Activated CD4-positive, alpha-beta memory T cell treated with anti-CD3 and anti-CD28 coated beads, Interleukin-2, amount 10 ng/mL, durations not matched to agents 7 days and 5 days (primary cell): ENCODE measurements at regions not wholly inside any gene's neighbourhood (a gene's known extent, or its start where the extent isn't known, plus 50 kb on each side); places are given as distances from the start of the nearest gene placed in this dataset.
"Not testable (repeated sequence)": the region's sequence is repeated elsewhere in the genome, so short reads cannot be mapped to it uniquely, and the experiment has no call there.

ENCODE experiments used
- CTCF ChIA-PET: fragments of 350-600 bp; sonication (Branson Sonifier 250); formaldehyde crosslinking; loops from one replicate; lab custom pipeline; 2021; ENCODE audit warnings: antibody characterized with exemption, inconsistent platforms; lab: Charles Lee
- POLR2A ChIA-PET: fragments of 350-600 bp; sonication (Branson Sonifier 250); formaldehyde crosslinking; loops from one replicate; lab custom pipeline; 2021; ENCODE audit warnings: antibody characterized with exemption; lab: Charles Lee
- DNase-seq: peaks from one replicate; pipeline ENCODE4 v3.0.0-alpha.2; 2020
- H3K27ac Mint-ChIP-seq: one replicate; pipeline ENCODE4 v1.8.0; 2021; ENCODE audit warnings: mild to moderate bottlenecking, mixed read lengths
- H3K27me3 Mint-ChIP-seq: one replicate; pipeline ENCODE4 v1.8.0; 2021; ENCODE audit warnings: mixed read lengths
- H3K36me3 Mint-ChIP-seq: one replicate; pipeline ENCODE4 v1.8.0; 2021; ENCODE audit warnings: low read depth, mixed read lengths
- H3K4me1 Mint-ChIP-seq: one replicate; pipeline ENCODE4 v1.8.0; 2021; ENCODE audit warnings: mixed read lengths
- H3K4me3 Mint-ChIP-seq: one replicate; pipeline ENCODE4 v1.8.0; 2021; ENCODE audit warnings: mild to moderate bottlenecking, mixed read lengths
- H3K9me3 Mint-ChIP-seq: one replicate; pipeline ENCODE4 v1.8.0; 2021; ENCODE audit warnings: mixed read lengths

DNA sequence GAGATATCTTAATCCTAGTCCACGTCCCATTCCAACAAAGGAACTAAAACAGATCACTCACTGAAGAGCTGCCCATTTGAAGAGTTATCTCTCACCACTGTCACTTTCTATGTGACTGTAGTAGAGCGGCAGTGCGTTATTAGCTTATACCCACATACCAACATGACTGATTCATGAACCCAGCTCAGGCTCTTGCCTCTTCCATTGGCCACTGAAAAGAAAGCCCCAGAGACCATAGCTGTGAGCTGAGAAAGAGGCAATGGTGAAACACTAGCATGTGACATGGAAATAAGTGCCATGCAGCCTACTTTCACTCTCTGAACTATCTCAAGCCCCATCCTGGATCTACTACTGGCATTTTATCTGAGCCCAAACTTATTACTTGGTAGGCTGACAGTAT, 151.7 kb upstream of the MOCS2 start:
- POLR2A ChIA-PET, result no interaction called here
- DNase-seq, result no peak
- CTCF ChIA-PET, result no interaction called here
- Mint-ChIP-seq H3K27me3 (peaks cover 16% of the 10 kb centered on the region), H3K9me3 (peaks cover 2% of the 10 kb centered on the region), H3K4me3 (no peak overlapping the region), H3K36me3 (no peaks in the 10 kb centered on the region), H3K4me1 (no peaks in the 10 kb centered on the region), H3K27ac (no peak overlapping the region)

DNA sequence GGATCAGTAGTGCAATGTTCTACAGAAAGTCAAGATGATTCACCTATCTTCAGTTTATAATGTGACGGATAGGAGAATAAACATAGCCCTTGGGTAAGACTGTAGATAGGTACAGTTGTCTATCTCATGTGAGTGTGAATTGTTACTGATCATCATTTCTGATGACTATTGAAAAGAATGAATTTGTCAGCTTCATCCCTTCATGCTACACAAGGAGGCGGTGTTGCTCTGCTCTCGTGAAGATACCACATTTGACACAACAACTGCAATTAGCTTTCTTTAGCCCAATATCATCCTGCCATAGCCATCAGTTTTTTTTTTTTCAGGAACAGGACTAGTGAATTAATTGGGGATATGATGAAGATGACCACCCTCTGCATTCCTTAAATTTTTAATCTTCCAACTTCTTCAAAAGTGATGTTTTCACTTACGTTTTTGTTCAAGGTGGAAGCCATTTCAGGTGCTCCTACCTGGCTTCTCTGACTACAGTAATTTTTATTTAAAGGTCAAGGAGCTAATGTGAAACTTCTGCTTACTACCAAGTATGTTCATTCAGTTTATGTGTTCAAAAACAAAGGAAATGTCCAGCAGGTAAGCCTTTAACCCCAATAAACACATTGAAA, 152.9 kb upstream of the MOCS2 start:
- no peaks in the 10 kb centered on the region for H3K36me3 Mint-ChIP-seq
- DNase-seq, result no peak
- H3K4me1 Mint-ChIP-seq, result no peaks in the 10 kb centered on the region
- ChIA-PET POLR2A (no interaction called here), CTCF (interaction anchor here (0.7 kb wide), 2 partner anchors 966 to 1455 kb away, joined by 3 read pairs; no protein-coding TSS in a partner anchor)
- peaks cover 13% of the 10 kb centered on the region for H3K27me3 Mint-ChIP-seq
- H3K9me3 Mint-ChIP-seq, result peaks cover 2% of the 10 kb centered on the region
- no peak overlapping the region for H3K4me3 Mint-ChIP-seq
- H3K27ac Mint-ChIP-seq, result no peak overlapping the region

DNA sequence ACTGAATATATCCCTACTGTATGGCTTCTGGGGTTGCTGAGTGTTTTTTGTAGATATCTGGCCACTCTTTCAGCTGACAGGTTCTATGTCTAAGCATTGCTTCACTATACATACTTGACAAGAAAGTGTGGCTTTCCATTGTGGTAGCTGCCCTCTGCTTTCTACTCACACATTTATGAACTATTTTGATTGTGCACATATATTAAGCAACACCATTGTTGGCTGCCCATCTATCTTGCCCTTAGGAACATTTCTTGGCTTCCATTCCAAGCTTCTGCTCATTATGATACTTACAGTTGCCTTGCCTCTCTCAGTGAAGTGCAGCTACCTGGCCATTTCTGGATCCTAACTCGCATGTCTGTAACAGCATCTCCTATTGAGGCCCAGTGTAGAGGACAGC, 153.6 kb upstream of the MOCS2 start:
- H3K36me3 Mint-ChIP-seq, result no peaks in the 10 kb centered on the region
- POLR2A ChIA-PET, result no interaction called here
- no peak overlapping the region for H3K4me3 Mint-ChIP-seq
- peaks cover 2% of the 10 kb centered on the region for H3K9me3 Mint-ChIP-seq
- H3K4me1 Mint-ChIP-seq, result no peaks in the 10 kb centered on the region
- CTCF ChIA-PET, result no interaction called here
- H3K27ac Mint-ChIP-seq, result no peak overlapping the region
- H3K27me3 Mint-ChIP-seq, result peaks cover 8% of the 10 kb centered on the region
- DNase-seq, result no peak

DNA sequence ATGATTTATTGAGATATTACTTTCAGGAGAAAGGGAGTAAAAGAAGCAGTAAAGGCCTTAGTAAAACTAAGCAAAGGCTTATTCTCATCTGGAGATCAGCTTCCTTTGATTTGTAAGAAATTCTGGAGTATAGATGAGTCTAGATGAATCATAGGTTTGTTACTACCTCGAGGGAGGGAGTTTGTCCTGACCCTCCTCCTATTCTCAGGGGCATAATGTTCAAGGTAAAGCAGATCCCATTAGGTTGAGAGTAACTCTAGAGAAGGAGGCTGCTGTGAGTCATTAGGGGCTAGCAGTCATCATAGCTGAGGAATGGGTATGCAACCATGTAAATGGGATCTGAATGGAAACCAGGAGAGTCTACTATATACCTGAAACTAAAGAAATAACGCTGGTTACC, 155.5 kb upstream of the MOCS2 start:
- H3K4me1 Mint-ChIP-seq, result no peaks in the 10 kb centered on the region
- no peak overlapping the region for H3K4me3 Mint-ChIP-seq

DNA sequence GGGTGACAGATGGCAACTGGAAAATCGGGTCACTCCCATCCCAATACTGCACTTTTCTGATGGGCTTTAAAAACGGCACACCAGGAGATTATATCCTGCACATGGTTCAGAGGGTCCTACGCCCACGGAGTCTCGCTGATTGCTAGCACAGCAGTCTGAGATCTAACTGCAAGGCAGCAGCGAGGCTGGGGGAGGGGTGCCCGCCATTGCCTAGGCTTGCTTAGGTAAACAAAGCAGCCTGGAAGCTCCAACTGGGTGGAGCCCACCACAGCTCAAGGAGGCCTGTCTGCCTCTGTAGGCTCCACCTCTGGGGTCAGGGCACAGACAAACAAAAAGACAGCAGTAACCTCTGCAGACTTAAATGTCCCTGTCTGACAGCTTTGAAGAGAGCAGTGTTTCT, 158.7 kb upstream of the MOCS2 start:
- DNase-seq, H3K27me3 Mint-ChIP-seq, H3K4me1 Mint-ChIP-seq, H3K9me3 Mint-ChIP-seq, CTCF ChIA-PET, H3K4me3 Mint-ChIP-seq, POLR2A ChIA-PET, H3K27ac Mint-ChIP-seq, H3K36me3 Mint-ChIP-seq: not testable (repeated sequence)

More for the DNA sequence above, 155.5 kb upstream of the MOCS2 start:
- DNase-seq, result no peak
- H3K27ac Mint-ChIP-seq, result no peak overlapping the region
- peaks cover 2% of the 10 kb centered on the region for H3K9me3 Mint-ChIP-seq
- POLR2A ChIA-PET, result no interaction called here
- CTCF ChIA-PET, result no interaction called here
- peaks cover 7% of the 10 kb centered on the region for H3K27me3 Mint-ChIP-seq
- H3K36me3 Mint-ChIP-seq, result no peaks in the 10 kb centered on the region

DNA sequence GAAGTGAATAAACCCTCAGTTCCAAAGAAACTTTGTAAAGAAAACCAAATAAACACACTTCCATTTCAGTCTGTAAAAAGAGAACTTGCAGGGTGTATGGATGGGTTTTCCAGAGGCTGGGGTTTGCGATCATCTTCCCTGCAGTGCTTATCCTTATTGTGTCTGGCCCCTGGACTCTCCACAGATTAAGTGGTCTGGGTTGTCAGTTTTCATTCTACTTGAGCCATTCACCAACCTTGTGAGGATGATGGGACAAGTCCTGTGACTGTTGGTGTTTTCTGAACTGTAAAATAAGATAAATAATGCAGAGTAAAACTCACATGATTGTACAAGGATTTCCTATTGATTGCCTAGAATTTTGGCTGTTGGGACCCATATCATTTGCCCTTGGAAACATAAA, 166.1 kb upstream of the MOCS2 start:
- H3K4me3 Mint-ChIP-seq, result no peak overlapping the region
- POLR2A ChIA-PET, result no interaction called here

DNA sequence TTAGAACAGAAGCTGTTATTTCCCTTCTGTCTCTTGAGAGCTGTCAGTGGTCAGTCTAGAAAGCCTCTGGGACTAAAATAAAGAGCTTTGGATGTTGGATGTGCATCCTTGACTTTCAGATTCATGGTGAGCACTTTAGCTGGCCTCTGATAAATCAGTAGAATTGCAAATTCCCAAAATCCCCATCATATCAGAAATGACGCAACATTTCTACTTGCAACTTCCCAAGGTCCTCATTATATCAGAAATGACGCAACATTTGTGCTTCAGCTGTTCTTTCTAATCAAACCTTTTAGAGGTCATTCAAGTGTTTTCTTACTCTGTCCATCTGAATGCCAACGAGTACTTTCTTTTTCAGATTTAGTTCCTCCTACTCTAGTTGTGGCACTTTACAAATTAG, 167.3 kb upstream of the MOCS2 start:
- POLR2A ChIA-PET, result no interaction called here
- no peak overlapping the region for H3K4me3 Mint-ChIP-seq
- CTCF ChIA-PET, result no interaction called here

More for the DNA sequence above, 166.1 kb upstream of the MOCS2 start:
- no peaks in the 10 kb centered on the region for H3K4me1 Mint-ChIP-seq
- no peaks in the 10 kb centered on the region for H3K36me3 Mint-ChIP-seq
- no peaks in the 10 kb centered on the region for H3K9me3 Mint-ChIP-seq
- DNase-seq, result no peak
- peaks cover 2% of the 10 kb centered on the region for H3K27me3 Mint-ChIP-seq
- H3K27ac Mint-ChIP-seq, result no peak overlapping the region
- CTCF ChIA-PET, result no interaction called here

DNA sequence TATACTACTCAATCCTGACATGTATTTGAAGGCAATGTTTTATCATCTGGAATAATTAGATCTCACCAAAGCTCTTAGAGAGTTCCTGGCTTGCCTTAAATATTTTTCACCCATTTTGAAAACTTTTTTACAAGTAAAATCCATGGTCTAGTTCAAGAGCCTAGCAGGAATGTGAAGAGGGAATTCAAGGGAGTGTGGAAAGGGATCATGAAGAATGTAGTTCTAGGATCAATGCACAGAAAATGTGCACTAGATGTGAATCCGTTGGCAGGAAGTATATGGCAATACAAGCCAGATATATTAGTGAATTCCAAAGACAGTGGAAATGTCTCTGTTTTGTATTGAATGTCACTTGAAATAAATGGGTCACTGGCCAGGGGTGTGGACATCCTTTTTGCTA, 167.9 kb upstream of the MOCS2 start:
- H3K4me3 Mint-ChIP-seq, result no peak overlapping the region
- H3K9me3 Mint-ChIP-seq, result no peaks in the 10 kb centered on the region
- no peak for DNase-seq
- ChIA-PET POLR2A (no interaction called here), CTCF (no interaction called here)
- H3K4me1 Mint-ChIP-seq, result no peaks in the 10 kb centered on the region
- peaks cover 2% of the 10 kb centered on the region for H3K27me3 Mint-ChIP-seq
- H3K36me3 Mint-ChIP-seq, result no peaks in the 10 kb centered on the region
- no peak overlapping the region for H3K27ac Mint-ChIP-seq

More for the DNA sequence above, 167.3 kb upstream of the MOCS2 start:
- DNase-seq, result no peak
- H3K27ac Mint-ChIP-seq, result no peak overlapping the region
- H3K36me3 Mint-ChIP-seq, result no peaks in the 10 kb centered on the region
- H3K27me3 Mint-ChIP-seq, result peaks cover 2% of the 10 kb centered on the region
- no peaks in the 10 kb centered on the region for H3K4me1 Mint-ChIP-seq
- no peaks in the 10 kb centered on the region for H3K9me3 Mint-ChIP-seq

DNA sequence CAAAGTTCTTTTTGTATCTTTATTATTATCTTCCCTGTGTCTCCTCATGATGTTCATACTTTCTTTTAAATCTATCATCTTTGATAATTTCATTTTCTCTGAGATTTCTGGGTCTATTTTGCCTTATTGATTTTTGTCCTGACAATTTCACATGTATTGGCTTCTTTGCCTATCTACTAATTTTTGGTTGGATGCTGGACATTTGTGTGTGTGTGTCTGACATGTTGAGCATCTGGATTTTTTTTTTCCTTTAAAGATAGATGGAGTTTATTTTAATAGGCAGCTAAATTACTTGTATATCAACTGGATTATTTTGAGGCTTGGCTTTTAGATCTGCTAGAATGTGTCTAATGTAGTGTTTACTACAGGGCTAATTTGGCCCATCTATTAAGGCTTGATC, 178.0 kb upstream of the MOCS2 start:
- Mint-ChIP-seq H3K27ac (no peak overlapping the region), H3K9me3 (peaks cover 6% of the 10 kb centered on the region)

DNA sequence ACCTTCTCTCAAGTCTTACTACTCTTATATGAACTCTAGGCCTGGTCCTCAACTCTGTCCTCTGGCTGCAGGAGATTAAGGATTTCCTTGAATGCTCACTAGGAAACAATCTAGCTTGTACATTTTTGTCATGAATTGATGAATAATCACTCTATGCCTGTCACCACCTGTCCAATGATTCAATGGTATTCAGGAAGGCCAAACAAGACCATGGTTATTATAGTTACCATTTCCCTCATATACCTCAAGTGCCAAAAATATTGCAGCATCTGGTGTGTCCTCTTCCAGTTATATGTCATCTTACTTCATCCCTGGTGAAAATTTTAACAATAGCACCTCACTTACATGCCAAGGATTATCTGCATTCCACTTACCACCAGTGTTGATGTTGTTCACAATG, 179.0 kb upstream of the MOCS2 start:
- no peak for DNase-seq
- H3K36me3 Mint-ChIP-seq, result no peaks in the 10 kb centered on the region
- no peak overlapping the region for H3K27ac Mint-ChIP-seq
- no peaks in the 10 kb centered on the region for H3K27me3 Mint-ChIP-seq
- H3K4me1 Mint-ChIP-seq, result no peaks in the 10 kb centered on the region
- peaks cover 6% of the 10 kb centered on the region for H3K9me3 Mint-ChIP-seq
- ChIA-PET CTCF (no interaction called here), POLR2A (no interaction called here)
- no peak overlapping the region for H3K4me3 Mint-ChIP-seq

More for the DNA sequence above, 178.0 kb upstream of the MOCS2 start:
- no peaks in the 10 kb centered on the region for H3K27me3 Mint-ChIP-seq
- POLR2A ChIA-PET, result no interaction called here
- DNase-seq, result no peak
- CTCF ChIA-PET, result no interaction called here
- no peaks in the 10 kb centered on the region for H3K4me1 Mint-ChIP-seq
- H3K4me3 Mint-ChIP-seq, result no peak overlapping the region
- H3K36me3 Mint-ChIP-seq, result no peaks in the 10 kb centered on the region

DNA sequence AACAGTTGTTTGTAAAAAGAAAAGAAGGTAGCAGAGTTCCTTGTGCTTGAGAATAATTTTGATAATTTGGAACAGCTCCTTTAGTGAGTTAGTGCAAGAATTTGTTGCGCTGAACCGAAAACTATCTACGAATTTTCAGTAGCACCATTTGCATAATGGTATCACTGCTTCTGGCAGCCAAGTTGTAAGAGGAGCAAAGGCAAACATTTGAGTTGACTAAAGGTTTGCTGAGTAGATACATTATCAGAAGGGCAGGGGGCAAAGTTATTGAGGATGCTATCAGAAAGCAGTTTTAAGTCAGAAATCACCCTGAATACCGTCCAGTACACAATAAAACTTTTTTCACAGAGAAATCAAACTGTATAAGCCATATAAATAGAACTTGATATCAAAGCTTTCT, 181.5 kb upstream of the MOCS2 start:
- ChIA-PET CTCF (no interaction called here), POLR2A (no interaction called here)
- Mint-ChIP-seq H3K36me3 (no peaks in the 10 kb centered on the region), H3K27me3 (no peaks in the 10 kb centered on the region), H3K27ac (no peak overlapping the region), H3K4me1 (no peaks in the 10 kb centered on the region), H3K4me3 (no peak overlapping the region), H3K9me3 (peaks cover 6% of the 10 kb centered on the region)
- no peak for DNase-seq

DNA sequence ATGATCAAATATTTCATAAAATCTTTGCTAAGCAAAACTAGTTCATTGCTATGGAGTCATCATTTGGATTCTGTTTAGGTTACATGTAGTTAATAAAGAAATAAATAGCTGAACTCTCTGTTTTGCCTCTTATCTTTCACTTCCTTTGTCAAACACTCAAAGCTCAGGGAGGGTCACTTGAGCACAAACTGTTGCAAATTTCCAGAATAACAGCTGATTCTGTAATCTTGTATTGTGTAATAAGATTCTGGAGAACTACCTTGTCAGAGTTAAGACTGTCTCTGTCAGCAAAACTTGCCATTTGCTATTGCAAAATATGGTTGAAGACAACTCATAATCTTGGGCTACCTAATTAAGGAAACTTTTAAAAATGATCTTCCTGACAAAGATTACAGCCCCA, 182.0 kb upstream of the MOCS2 start:
- Mint-ChIP-seq H3K4me1 (no peaks in the 10 kb centered on the region), H3K27me3 (no peaks in the 10 kb centered on the region), H3K27ac (no peak overlapping the region), H3K4me3 (no peak overlapping the region), H3K36me3 (no peaks in the 10 kb centered on the region), H3K9me3 (peaks cover 6% of the 10 kb centered on the region)
- CTCF ChIA-PET, result no interaction called here
- POLR2A ChIA-PET, result no interaction called here
- DNase-seq, result no peak

DNA sequence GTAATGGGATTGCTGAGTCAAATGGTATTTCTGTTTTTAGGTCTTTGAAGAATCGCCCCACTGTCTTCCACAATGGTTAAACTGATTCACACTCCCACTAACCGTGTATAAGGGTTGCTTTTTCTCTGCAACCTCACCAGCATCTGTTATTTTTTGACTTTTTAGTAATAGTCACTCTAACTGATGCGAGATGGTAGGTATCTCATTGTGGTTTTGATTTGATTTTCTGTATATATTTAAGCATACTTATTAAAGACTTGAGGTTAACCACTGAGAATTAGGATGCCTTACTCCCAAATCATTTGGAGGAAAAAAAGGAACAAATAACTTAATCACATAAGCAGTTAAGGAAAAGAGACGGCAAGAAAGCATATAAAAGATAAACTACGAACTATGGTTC, 181.6 kb upstream of the FST start:
- H3K4me1 Mint-ChIP-seq, result peaks cover 8% of the 10 kb centered on the region
- peaks cover 4% of the 10 kb centered on the region for H3K27me3 Mint-ChIP-seq
- no peak overlapping the region for H3K4me3 Mint-ChIP-seq
- POLR2A ChIA-PET, result no interaction called here
- H3K27ac Mint-ChIP-seq, result no peak overlapping the region
- CTCF ChIA-PET, result no interaction called here
- H3K36me3 Mint-ChIP-seq, result no peaks in the 10 kb centered on the region
- peaks cover 2% of the 10 kb centered on the region for H3K9me3 Mint-ChIP-seq
- DNase-seq, result no peak

DNA sequence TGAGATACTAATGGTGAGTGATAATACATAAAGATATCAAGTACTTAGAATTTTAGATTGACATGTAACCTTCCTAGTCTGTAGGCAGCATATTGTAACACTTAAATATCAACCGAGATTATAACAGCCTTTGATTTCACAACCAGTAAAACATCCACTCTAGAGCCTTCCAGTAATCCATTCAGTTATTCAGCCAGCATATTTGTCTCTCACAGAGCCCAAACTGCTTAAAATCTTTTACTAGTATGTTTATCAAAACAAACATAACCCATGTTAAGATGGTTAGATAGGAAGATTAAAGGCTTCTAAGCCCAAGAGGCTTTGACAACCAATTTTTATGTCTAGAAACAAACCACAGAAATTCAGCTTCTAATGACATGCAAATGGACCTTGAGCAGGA, 177.9 kb upstream of the FST start:
- ChIA-PET CTCF (no interaction called here), POLR2A (no interaction called here)
- peaks cover 8% of the 10 kb centered on the region for H3K4me1 Mint-ChIP-seq
- H3K27me3 Mint-ChIP-seq, result peaks cover 4% of the 10 kb centered on the region
- no peak for DNase-seq
- no peak overlapping the region for H3K4me3 Mint-ChIP-seq
- H3K9me3 Mint-ChIP-seq, result peaks cover 3% of the 10 kb centered on the region
- no peaks in the 10 kb centered on the region for H3K36me3 Mint-ChIP-seq
- no peak overlapping the region for H3K27ac Mint-ChIP-seq
